ENCODE measurements at regions not wholly inside any gene's neighbourhood (a gene's known extent, or its start where the extent isn't known, plus 50 kb on each side); places are given as distances from the start of the nearest gene placed in this dataset.
"Not testable (repeated sequence)": the region's sequence is repeated elsewhere in the genome, so short reads cannot be mapped to it uniquely, and the experiment has no call there.

- DNase-seq: no peak
Observed at GRCh38 chr6:163707387-163708355, 293.2 kb downstream of the QKI start.

- DNase-seq: no peak
Observed at GRCh38 chr6:163706500-163707087, 292.1 kb downstream of the QKI start.

- DNase-seq: no peak
Observed at GRCh38 chr6:163705923-163706322, 291.4 kb downstream of the QKI start.

- no peak for DNase-seq
Observed at GRCh38 chr6:163702736-163703135, 288.2 kb downstream of the QKI start.

- DNase-seq: no peak
Observed at GRCh38 chr6:163701762-163702161, 287.2 kb downstream of the QKI start.

- no peak for DNase-seq
Observed at GRCh38 chr6:163698086-163698485, 283.6 kb downstream of the QKI start.

- DNase-seq: not testable (repeated sequence)
Observed at GRCh38 chr6:163696311-163696710, 281.8 kb downstream of the QKI start.

GRCh38 chr6:163695414-163695864, 280.9 kb downstream of the QKI start:
- no peak for DNase-seq

GRCh38 chr6:163694988-163695398, 280.5 kb downstream of the QKI start:
- no peak for DNase-seq

- no peak for DNase-seq
Observed at GRCh38 chr6:163694072-163694471, 279.6 kb downstream of the QKI start.

- DNase-seq: no peak
Observed at GRCh38 chr6:163691049-163691448, 276.5 kb downstream of the QKI start.

GRCh38 chr6:163688739-163689362, 274.3 kb downstream of the QKI start:
- no peak for DNase-seq

- no peak for DNase-seq
Observed at GRCh38 chr6:163687075-163687474, 272.6 kb downstream of the QKI start.

- DNase-seq: no peak
Observed at GRCh38 chr6:163686301-163686700, 271.8 kb downstream of the QKI start.

- no peak for DNase-seq
Observed at GRCh38 chr6:163683105-163683622, 268.6 kb downstream of the QKI start.

- no peak for DNase-seq
Observed at GRCh38 chr6:163679753-163680152, 265.2 kb downstream of the QKI start.

GRCh38 chr6:163679012-163679660, 264.6 kb downstream of the QKI start:
- DNase-seq: no peak

- no peak for DNase-seq
Observed at GRCh38 chr6:163675611-163676010, 261.1 kb downstream of the QKI start.

GRCh38 chr6:163672710-163673109, 258.2 kb downstream of the QKI start:
- no peak for DNase-seq

GRCh38 chr6:163671791-163672190, 257.3 kb downstream of the QKI start:
- DNase-seq: no peak

GRCh38 chr6:163671355-163671754, 256.8 kb downstream of the QKI start:
- no peak for DNase-seq

- no peak for DNase-seq
Observed at GRCh38 chr6:163670336-163670735, 255.8 kb downstream of the QKI start.

- no peak for DNase-seq
Observed at GRCh38 chr6:163668061-163668426, 253.5 kb downstream of the QKI start.
